ENCODE measurements at regions not wholly inside any gene's neighbourhood (a gene's known extent, or its start where the extent isn't known, plus 50 kb on each side); places are given as distances from the start of the nearest gene placed in this dataset.

GRCh38 chr11:91956711-91957110, 267.9 kb upstream of the FAT3 start:
- no peak for DNase-seq (ENCODE audit: low read depth in 2 of 2)

- no peak for DNase-seq (ENCODE audit: low read depth in 2 of 2)
These were observed 269.4 kb upstream of the FAT3 start for GRCh38 chr11:91955206-91955605.

- DNase-seq (ENCODE audit: low read depth in 2 of 2) = no peak
These were observed 272.6 kb upstream of the FAT3 start for GRCh38 chr11:91952056-91952455.

- no peak for DNase-seq (ENCODE audit: low read depth in 2 of 2)
These were observed 277.3 kb upstream of the FAT3 start for GRCh38 chr11:91947215-91947820.

- DNase-seq (ENCODE audit: low read depth in 2 of 2) = no peak
These were observed 278.1 kb upstream of the FAT3 start for GRCh38 chr11:91946397-91946951.

GRCh38 chr11:91935120-91935519, 289.5 kb upstream of the FAT3 start:
- DNase-seq (ENCODE audit: low read depth in 2 of 2) = no peak

- no peak for DNase-seq (ENCODE audit: low read depth in 2 of 2)
These were observed 292.3 kb upstream of the FAT3 start for GRCh38 chr11:91932151-91932821.

- no peak for DNase-seq (ENCODE audit: low read depth in 2 of 2)
These were observed 297.2 kb upstream of the FAT3 start for GRCh38 chr11:91927448-91927847.

- no peak for DNase-seq (ENCODE audit: low read depth in 2 of 2)
These were observed 297.7 kb upstream of the FAT3 start for GRCh38 chr11:91926965-91927364.

- no peak for DNase-seq (ENCODE audit: low read depth in 2 of 2)
These were observed 301.8 kb upstream of the FAT3 start for GRCh38 chr11:91922846-91923245.

- no peak for DNase-seq (ENCODE audit: low read depth in 2 of 2)
These were observed 302.6 kb upstream of the FAT3 start for GRCh38 chr11:91921974-91922373.

- no peak for DNase-seq (ENCODE audit: low read depth in 2 of 2)
These were observed 311.2 kb upstream of the FAT3 start for GRCh38 chr11:91913407-91913806.

GRCh38 chr11:91912322-91912721, 312.3 kb upstream of the FAT3 start:
- no peak for DNase-seq (ENCODE audit: low read depth in 2 of 2)

GRCh38 chr11:91906871-91907624, 317.6 kb upstream of the FAT3 start:
- DNase-seq (ENCODE audit: low read depth in 2 of 2) = no peak

- no peak for DNase-seq (ENCODE audit: low read depth in 2 of 2)
These were observed 319.5 kb upstream of the FAT3 start for GRCh38 chr11:91904792-91905785.

- DNase-seq (ENCODE audit: low read depth in 2 of 2) = no peak
These were observed 322.3 kb upstream of the FAT3 start for GRCh38 chr11:91902312-91902711.

GRCh38 chr11:91880660-91881059, 344.0 kb upstream of the FAT3 start:
- DNase-seq (ENCODE audit: low read depth in 2 of 2) = no peak

- no peak for DNase-seq (ENCODE audit: low read depth in 2 of 2)
These were observed 347.9 kb upstream of the FAT3 start for GRCh38 chr11:91876746-91877145.

- DNase-seq (ENCODE audit: low read depth in 2 of 2) = no peak
These were observed 352.4 kb upstream of the FAT3 start for GRCh38 chr11:91872243-91872642.

- DNase-seq (ENCODE audit: low read depth in 2 of 2) = no peak
These were observed 352.8 kb upstream of the FAT3 start for GRCh38 chr11:91871791-91872190.

- DNase-seq (ENCODE audit: low read depth in 2 of 2) = no peak
These were observed 353.6 kb upstream of the FAT3 start for GRCh38 chr11:91871048-91871447.

GRCh38 chr11:91869686-91870085, 354.9 kb upstream of the FAT3 start:
- no peak for DNase-seq (ENCODE audit: low read depth in 2 of 2)

Data from stimulated activated CD4-positive, alpha-beta T cell treated with anti-CD3 and anti-CD28 coated beads, Interleukin-4, amount 100 ng/mL, for 48 hours (primary cell).